HepG2 (cell line): ENCODE measurements at regions not wholly inside any gene's neighbourhood (a gene's known extent, or its start where the extent isn't known, plus 50 kb on each side); places are given as distances from the start of the nearest gene placed in this dataset.

Experiments
- ATAC-seq: fragments of 200-7000 bp; cut with Tn5 transposase; 3 replicates; pipeline ENCODE4 v1.9.1; 2020; ENCODE audit warnings: mild to moderate bottlenecking, moderate library complexity
- BruUV-seq: library from RNA; stranded (reverse); fragments of 400-500 nt; replicated peaks from 2 replicates; lab custom pipeline; 2021; lab: Mats Ljungman, UMichigan
- CTCF ChIA-PET: fragments of 300-600 bp; formaldehyde crosslinking; extraction: SDS; loops from one replicate; lab custom pipeline; 2021; ENCODE audit warnings: low total read pairs, inconsistent platforms, low intra/inter-chr PET ratio; lab: Yijun Ruan, JAX
- POLR2A ChIA-PET: fragments of 350-600 bp; sonication (Branson Sonifier 250); formaldehyde crosslinking; loops from one replicate; lab custom pipeline; 2020; ENCODE audit warnings: antibody characterized with exemption, inconsistent platforms; lab: Yijun Ruan, JAX
- DNase-seq: peaks from one replicate; pipeline ENCODE4 v3.0.0-alpha.2; 2015; ENCODE audit warnings: low spot score
- FAIRE-seq: peaks from 3 replicates; lab custom pipeline; 2011; peaks lifted over from hg19 to GRCh38; lab: Jason Lieb, UNC
- H2AFZ ChIP-seq: one replicate; pipeline ENCODE4 v1.6.1; 2011; ENCODE audit warnings: low read length, inconsistent platforms
- H3K27ac ChIP-seq: fragments of 300-600 bp; 3 replicates; pipeline ENCODE4 v1.8.0; 2011; ENCODE audit warnings: mixed run types, mild to moderate bottlenecking, mixed read lengths, low read length, inconsistent platforms; ENCODE audit not compliant: insufficient read depth; ENCODE audit errors: extremely low read length
- H3K27me3 ChIP-seq, 2 experiments: fragments of 200-600 bp in 1 of 2; 2 replicates in 1 of 2; 3 replicates in 1 of 2; pipeline versions ENCODE4 v1.6.0 to v1.8.0; 2011; ENCODE audit warnings: low read length in 2 of 2, mild to moderate bottlenecking in 2 of 2, moderate library complexity in 2 of 2, inconsistent platforms in 1 of 2; ENCODE audit not compliant: insufficient read depth in 2 of 2, control insufficient read depth in 1 of 2
- H3K36me3 ChIP-seq, 2 experiments: fragments of 200-600 bp in 1 of 2; replicated peaks in 1 of 2; 2 replicates in 1 of 2; 3 replicates in 1 of 2; pipeline versions ENCODE4 v1.5.1 to v1.8.0; 2011; ENCODE audit warnings: low read length in 2 of 2, inconsistent platforms in 1 of 2; ENCODE audit not compliant: insufficient read depth in 2 of 2, control insufficient read depth in 1 of 2
- H3K4me1 ChIP-seq: 2 replicates; pipeline ENCODE4 v1.5.1; 2012; ENCODE audit warnings: low read length, inconsistent platforms; ENCODE audit not compliant: insufficient read depth
- H3K4me2 ChIP-seq: 2 replicates; pipeline ENCODE4 v1.6.0; 2011; ENCODE audit warnings: low read depth, low read length, inconsistent platforms
- H3K4me3 ChIP-seq, 3 experiments: fragments of 200-600 bp in 1 of 3; sonication (generic), shearing (Covaris generic) in 1 of 3; replicated peaks in 1 of 3; 2 replicates each; pipeline ENCODE4 v1.5.1; 2011 to 2016; ENCODE audit warnings: low read length in 3 of 3, inconsistent platforms in 2 of 3, low read depth in 2 of 3, mild to moderate bottlenecking in 2 of 3, control low read depth in 1 of 3, mixed read lengths in 1 of 3; ENCODE audit not compliant: insufficient read depth in 1 of 3
- H3K79me2 ChIP-seq: one replicate; pipeline ENCODE4 v1.6.1; 2011; ENCODE audit warnings: low read length, inconsistent platforms; ENCODE audit not compliant: insufficient read depth
- H3K9ac ChIP-seq: 2 replicates; pipeline ENCODE4 v1.6.0; 2011; ENCODE audit warnings: mild to moderate bottlenecking, low read depth, low read length, inconsistent platforms; ENCODE audit not compliant: insufficient read depth
- H3K9me3 ChIP-seq: 2 replicates; pipeline ENCODE4 v1.5.1; 2012; ENCODE audit warnings: mild to moderate bottlenecking, low read length
- H4K20me1 ChIP-seq: 2 replicates; pipeline ENCODE4 v1.6.0; 2011; ENCODE audit warnings: inconsistent platforms, mild to moderate bottlenecking, low read length, moderate library complexity; ENCODE audit not compliant: insufficient read depth
- ADNP ChIP-seq: sonication (generic); formaldehyde crosslinking; IDR thresholded peaks from 2 replicates; pipeline ENCODE4 v1.4.0; 2020; ENCODE audit warnings: missing genetic modification reagents
- AKAP8 ChIP-seq: sonication (generic); formaldehyde crosslinking; IDR thresholded peaks from 2 replicates; pipeline ENCODE4 v1.5.1; 2020; ENCODE audit warnings: mild to moderate bottlenecking, missing genetic modification reagents
- CENPX ChIP-seq: sonication (generic); formaldehyde crosslinking; IDR thresholded peaks from 2 replicates; pipeline ENCODE4 v1.9.0; 2021; ENCODE audit warnings: mild to moderate bottlenecking, missing genetic modification reagents, moderate library complexity
- GATA4 ChIP-seq: sonication (generic); IDR thresholded peaks from 2 replicates; pipeline ENCODE4 v1.6.1; 2016; ENCODE audit warnings: antibody characterized with exemption, low read depth, borderline replicate concordance
- MIER2 ChIP-seq: IDR thresholded peaks from 2 replicates; pipeline ENCODE4 v1.6.1; 2016; ENCODE audit warnings: missing biosample characterization, missing genetic modification reagents
- RBM22 ChIP-seq: fragments of 200-400 bp; formaldehyde crosslinking; optimal IDR thresholded peaks from 2 replicates; pipeline ENCODE3; 2017; ENCODE audit warnings: mild to moderate bottlenecking, low read length, moderate library complexity
- SMC3 ChIP-seq: IDR thresholded peaks from 2 replicates; pipeline ENCODE4 v1.6.1; 2011; ENCODE audit warnings: low read length, improper control_type of control experiment
- SP1 ChIP-seq, 2 experiments: fragments of 450-650 bp in 1 of 2; sonication (generic) in 1 of 2; formaldehyde crosslinking in 1 of 2; IDR thresholded peaks; 2 replicates each; pipeline versions ENCODE4 v1.4.0 to v1.6.1; 2016 to 2020; ENCODE audit warnings: missing genetic modification reagents in 1 of 2
- SYNCRIP ChIP-seq: fragments of 200-400 bp; formaldehyde crosslinking; IDR thresholded peaks from 2 replicates; pipeline ENCODE4 v1.6.1; 2018; ENCODE audit warnings: mild to moderate bottlenecking, low read depth, low read length; ENCODE audit not compliant: insufficient read depth
- ZFX ChIP-seq: sonication (generic); formaldehyde crosslinking; IDR thresholded peaks from 2 replicates; pipeline ENCODE4 v1.4.0; 2020; ENCODE audit warnings: mild to moderate bottlenecking, low read depth, missing genetic modification reagents, moderate library complexity
- ZNF644 ChIP-seq: IDR thresholded peaks from 2 replicates; pipeline ENCODE4 v1.6.1; 2016; ENCODE audit warnings: low read depth
- WGBS: methylation state at CpG from one replicate; pipeline ENCODE4 v1.1.6; 2017; ENCODE audit warnings: low lambda C conversion rate; 5-methylcytosine and 5-hydroxymethylcytosine counted together
- in situ Hi-C: cut with HindIII; loops from 2 replicates; pipeline ENCODE4 v1.10.0; 2017; ENCODE audit warnings: low pct_unique_long_range_greater_than_20kb; ENCODE audit not compliant: extremely low pct_ligation_motif_present
- intact Hi-C: fragments of 100-400 bp; cut with micrococcal nuclease; formaldehyde crosslinking; loops from one replicate; pipeline ENCODE4 v1.10.0; 2022; ENCODE audit not compliant: unreplicated experiment
- TF ChIP-seq, protein P1 (sequence below): sonication (generic); formaldehyde crosslinking; IDR thresholded peaks from 2 replicates; pipeline ENCODE4 v1.4.0; 2020; ENCODE audit warnings: missing genetic modification reagents, low read depth, mild to moderate bottlenecking, borderline replicate concordance
- TF ChIP-seq, protein P2 (sequence below): sonication (generic); formaldehyde crosslinking; conservative IDR thresholded peaks from 2 replicates; pipeline ENCODE4 v1.4.0; 2020; ENCODE audit warnings: missing genetic modification reagents
- TF ChIP-seq, protein P3 (sequence below): sonication (generic); formaldehyde crosslinking; IDR thresholded peaks from 2 replicates; pipeline ENCODE4 v1.5.1; 2020; ENCODE audit warnings: mild to moderate bottlenecking, moderate library complexity, missing genetic modification reagents
- TF ChIP-seq, protein P4 (sequence below): sonication (generic); formaldehyde crosslinking; IDR thresholded peaks from 2 replicates; pipeline ENCODE4 v1.4.0; 2020; ENCODE audit warnings: missing genetic modification reagents
- TF ChIP-seq, protein P5 (sequence below): sonication (generic); formaldehyde crosslinking; IDR thresholded peaks from 2 replicates; pipeline ENCODE4 v1.5.0; 2020; ENCODE audit warnings: mild to moderate bottlenecking, missing genetic modification reagents, moderate library complexity

DNA sequence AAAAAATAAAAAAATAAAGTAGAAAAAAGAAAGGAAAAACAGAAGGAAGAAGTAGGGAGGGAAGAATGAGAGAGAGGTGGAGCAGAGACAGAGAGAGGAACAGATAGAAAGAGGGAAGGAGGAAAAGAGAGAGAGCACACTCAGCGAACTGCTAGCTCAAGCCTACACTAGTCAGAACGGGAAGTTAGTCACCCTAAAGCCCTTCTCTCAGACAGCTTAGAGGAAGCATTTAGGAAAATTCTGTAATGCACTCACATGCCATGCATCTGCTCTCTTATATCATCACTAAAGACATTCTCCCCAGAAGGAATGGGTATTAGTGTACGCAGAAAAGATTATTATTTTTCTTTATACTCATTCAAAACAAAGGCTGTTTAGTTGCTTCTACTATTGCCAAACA lies 68.1 kb upstream of the SULT1C3 start (continued):
- TF ChIP-seq SP1 (IDR thresholded peaks at IDR 0.05) (no peak), SP1 (CRISPR knock-in tag; IDR thresholded peaks at IDR 0.05) (no peak), AKAP8 (no peak), MIER2 (CRISPR knock-in tag) (no peak)
- TF ChIP-seq, protein P1, sequence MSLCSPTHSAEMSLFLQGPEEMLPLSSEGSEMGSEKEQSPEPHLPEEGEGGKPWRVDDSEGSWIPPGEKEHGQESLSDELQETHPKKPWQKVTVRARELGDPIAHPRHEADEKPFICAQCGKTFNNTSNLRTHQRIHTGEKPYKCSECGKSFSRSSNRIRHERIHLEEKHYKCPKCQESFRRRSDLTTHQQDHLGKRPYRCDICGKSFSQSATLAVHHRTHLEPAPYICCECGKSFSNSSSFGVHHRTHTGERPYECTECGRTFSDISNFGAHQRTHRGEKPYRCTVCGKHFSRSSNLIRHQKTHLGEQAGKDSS = no peak

DNA sequence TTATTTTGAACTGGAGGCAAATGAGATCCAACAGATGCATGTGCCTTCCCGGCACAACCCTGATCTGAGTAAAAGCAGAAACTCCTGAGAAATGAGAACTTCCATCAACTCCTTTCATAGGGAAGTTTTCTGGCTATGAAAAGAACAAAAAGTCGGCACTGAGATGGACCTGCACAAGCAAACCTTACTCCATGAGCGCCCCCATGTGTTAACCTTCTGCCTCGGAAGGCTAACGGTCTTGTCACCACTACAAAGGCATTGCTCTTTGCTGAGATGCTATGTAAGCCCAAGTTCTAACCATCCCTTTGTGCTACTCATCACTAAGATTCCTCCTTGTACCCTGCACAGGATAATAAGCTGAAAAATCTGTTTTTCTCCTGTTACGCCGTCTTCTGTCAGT lies 57.3 kb upstream of the SULT1C3 start:
- WGBS = 6% methylated on average over 7 of the region's 7 CpGs
- no peak overlapping the region for H3K4me3 ChIP-seq
- POLR2A ChIA-PET = no interaction called here
- no peaks in the 10 kb centered on the region for H3K36me3 ChIP-seq
- no peak overlapping the region for H3K9ac ChIP-seq
- FAIRE-seq = no peak
- H4K20me1 ChIP-seq = no peaks in the 10 kb centered on the region
- H3K79me2 ChIP-seq = no peaks in the 10 kb centered on the region
- CTCF ChIA-PET = no interaction called here
- H3K4me2 ChIP-seq = no peak overlapping the region
- peak; percentile 93 for ATAC-seq
- intact Hi-C loops = loop anchor here (5.0 kb wide), 1 partner anchor 265 kb away; no protein-coding TSS in a partner anchor
- BruUV-seq = no TSS peak
- DNase-seq = peak; percentile 31
- in situ Hi-C loops = loop anchor here (5.0 kb wide), 1 partner anchor 245 kb away; no protein-coding TSS in a partner anchor
- H2AFZ ChIP-seq = no peak overlapping the region
- no peaks in the 10 kb centered on the region for H3K4me1 ChIP-seq
- H3K9me3 ChIP-seq = no peaks in the 10 kb centered on the region
- H3K27ac ChIP-seq = no peak overlapping the region
- no peaks in the 10 kb centered on the region for H3K27me3 ChIP-seq
- TF ChIP-seq, protein P2, sequence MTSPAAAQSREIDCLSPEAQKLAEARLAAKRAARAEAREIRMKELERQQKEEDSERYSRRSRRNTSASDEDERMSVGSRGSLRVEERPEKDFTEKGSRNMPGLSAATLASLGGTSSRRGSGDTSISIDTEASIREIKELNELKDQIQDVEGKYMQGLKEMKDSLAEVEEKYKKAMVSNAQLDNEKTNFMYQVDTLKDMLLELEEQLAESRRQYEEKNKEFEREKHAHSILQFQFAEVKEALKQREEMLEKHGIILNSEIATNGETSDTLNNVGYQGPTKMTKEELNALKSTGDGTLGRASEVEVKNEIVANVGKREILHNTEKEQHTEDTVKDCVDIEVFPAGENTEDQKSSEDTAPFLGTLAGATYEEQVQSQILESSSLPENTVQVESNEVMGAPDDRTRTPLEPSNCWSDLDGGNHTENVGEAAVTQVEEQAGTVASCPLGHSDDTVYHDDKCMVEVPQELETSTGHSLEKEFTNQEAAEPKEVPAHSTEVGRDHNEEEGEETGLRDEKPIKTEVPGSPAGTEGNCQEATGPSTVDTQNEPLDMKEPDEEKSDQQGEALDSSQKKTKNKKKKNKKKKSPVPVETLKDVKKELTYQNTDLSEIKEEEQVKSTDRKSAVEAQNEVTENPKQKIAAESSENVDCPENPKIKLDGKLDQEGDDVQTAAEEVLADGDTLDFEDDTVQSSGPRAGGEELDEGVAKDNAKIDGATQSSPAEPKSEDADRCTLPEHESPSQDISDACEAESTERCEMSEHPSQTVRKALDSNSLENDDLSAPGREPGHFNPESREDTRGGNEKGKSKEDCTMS = no peak
- TF ChIP-seq GATA4 (no peak), ZFX (CRISPR knock-in tag) (no peak), RBM22 (no peak), ADNP (CRISPR knock-in tag) (no peak), SMC3 (peak; percentile 52; the same call in 1 of the 2 replicates), ZNF644 (CRISPR knock-in tag) (no peak), SYNCRIP (no peak), CENPX (CRISPR knock-in tag) (no peak)
- TF ChIP-seq, protein P3, sequence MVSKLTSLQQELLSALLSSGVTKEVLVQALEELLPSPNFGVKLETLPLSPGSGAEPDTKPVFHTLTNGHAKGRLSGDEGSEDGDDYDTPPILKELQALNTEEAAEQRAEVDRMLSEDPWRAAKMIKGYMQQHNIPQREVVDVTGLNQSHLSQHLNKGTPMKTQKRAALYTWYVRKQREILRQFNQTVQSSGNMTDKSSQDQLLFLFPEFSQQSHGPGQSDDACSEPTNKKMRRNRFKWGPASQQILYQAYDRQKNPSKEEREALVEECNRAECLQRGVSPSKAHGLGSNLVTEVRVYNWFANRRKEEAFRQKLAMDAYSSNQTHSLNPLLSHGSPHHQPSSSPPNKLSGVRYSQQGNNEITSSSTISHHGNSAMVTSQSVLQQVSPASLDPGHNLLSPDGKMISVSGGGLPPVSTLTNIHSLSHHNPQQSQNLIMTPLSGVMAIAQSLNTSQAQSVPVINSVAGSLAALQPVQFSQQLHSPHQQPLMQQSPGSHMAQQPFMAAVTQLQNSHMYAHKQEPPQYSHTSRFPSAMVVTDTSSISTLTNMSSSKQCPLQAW (CRISPR knock-in tag) = no peak
- TF ChIP-seq, protein P4, sequence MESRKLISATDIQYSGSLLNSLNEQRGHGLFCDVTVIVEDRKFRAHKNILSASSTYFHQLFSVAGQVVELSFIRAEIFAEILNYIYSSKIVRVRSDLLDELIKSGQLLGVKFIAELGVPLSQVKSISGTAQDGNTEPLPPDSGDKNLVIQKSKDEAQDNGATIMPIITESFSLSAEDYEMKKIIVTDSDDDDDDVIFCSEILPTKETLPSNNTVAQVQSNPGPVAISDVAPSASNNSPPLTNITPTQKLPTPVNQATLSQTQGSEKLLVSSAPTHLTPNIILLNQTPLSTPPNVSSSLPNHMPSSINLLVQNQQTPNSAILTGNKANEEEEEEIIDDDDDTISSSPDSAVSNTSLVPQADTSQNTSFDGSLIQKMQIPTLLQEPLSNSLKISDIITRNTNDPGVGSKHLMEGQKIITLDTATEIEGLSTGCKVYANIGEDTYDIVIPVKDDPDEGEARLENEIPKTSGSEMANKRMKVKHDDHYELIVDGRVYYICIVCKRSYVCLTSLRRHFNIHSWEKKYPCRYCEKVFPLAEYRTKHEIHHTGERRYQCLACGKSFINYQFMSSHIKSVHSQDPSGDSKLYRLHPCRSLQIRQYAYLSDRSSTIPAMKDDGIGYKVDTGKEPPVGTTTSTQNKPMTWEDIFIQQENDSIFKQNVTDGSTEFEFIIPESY (CRISPR knock-in tag) = no peak
- TF ChIP-seq, protein P5, sequence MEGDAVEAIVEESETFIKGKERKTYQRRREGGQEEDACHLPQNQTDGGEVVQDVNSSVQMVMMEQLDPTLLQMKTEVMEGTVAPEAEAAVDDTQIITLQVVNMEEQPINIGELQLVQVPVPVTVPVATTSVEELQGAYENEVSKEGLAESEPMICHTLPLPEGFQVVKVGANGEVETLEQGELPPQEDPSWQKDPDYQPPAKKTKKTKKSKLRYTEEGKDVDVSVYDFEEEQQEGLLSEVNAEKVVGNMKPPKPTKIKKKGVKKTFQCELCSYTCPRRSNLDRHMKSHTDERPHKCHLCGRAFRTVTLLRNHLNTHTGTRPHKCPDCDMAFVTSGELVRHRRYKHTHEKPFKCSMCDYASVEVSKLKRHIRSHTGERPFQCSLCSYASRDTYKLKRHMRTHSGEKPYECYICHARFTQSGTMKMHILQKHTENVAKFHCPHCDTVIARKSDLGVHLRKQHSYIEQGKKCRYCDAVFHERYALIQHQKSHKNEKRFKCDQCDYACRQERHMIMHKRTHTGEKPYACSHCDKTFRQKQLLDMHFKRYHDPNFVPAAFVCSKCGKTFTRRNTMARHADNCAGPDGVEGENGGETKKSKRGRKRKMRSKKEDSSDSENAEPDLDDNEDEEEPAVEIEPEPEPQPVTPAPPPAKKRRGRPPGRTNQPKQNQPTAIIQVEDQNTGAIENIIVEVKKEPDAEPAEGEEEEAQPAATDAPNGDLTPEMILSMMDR (CRISPR knock-in tag) = peak; percentile 73
